ENCODE measurements at regions not wholly inside any gene's neighbourhood (a gene's known extent, or its start where the extent isn't known, plus 50 kb on each side); places are given as distances from the start of the nearest gene placed in this dataset.
"Not testable (repeated sequence)": the region's sequence is repeated elsewhere in the genome, so short reads cannot be mapped to it uniquely, and the experiment has no call there.

DNA sequence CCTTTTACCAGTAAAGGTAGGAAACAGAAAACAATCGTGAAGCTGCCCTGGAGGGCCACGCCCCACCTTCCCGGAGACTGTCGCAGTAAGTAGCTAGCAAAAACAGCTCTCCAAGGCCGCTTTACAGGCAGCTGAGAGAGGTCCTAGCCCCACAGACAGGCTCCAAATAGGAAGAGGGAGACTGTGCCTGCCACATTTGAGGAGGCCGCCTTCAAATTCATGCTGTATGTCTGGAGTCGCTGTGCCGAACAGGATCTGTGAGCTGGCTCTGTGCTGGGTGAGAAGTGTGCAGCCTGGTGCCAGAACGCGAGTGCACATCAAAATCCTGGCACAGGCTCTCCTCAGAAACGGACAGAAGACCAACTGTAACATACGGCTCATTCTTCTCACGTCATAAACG is 582.2 kb downstream of the CETN3 start:
- TF ChIP-seq, protein P1, sequence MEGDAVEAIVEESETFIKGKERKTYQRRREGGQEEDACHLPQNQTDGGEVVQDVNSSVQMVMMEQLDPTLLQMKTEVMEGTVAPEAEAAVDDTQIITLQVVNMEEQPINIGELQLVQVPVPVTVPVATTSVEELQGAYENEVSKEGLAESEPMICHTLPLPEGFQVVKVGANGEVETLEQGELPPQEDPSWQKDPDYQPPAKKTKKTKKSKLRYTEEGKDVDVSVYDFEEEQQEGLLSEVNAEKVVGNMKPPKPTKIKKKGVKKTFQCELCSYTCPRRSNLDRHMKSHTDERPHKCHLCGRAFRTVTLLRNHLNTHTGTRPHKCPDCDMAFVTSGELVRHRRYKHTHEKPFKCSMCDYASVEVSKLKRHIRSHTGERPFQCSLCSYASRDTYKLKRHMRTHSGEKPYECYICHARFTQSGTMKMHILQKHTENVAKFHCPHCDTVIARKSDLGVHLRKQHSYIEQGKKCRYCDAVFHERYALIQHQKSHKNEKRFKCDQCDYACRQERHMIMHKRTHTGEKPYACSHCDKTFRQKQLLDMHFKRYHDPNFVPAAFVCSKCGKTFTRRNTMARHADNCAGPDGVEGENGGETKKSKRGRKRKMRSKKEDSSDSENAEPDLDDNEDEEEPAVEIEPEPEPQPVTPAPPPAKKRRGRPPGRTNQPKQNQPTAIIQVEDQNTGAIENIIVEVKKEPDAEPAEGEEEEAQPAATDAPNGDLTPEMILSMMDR (conservative IDR thresholded peaks at IDR 0.05; ENCODE audit: low read depth, low read length) = no peak
- no peak overlapping the region for H3K4me3 ChIP-seq (ENCODE audit: low read length)
- DNase-seq (ENCODE audit: low read depth) = no peak

DNA sequence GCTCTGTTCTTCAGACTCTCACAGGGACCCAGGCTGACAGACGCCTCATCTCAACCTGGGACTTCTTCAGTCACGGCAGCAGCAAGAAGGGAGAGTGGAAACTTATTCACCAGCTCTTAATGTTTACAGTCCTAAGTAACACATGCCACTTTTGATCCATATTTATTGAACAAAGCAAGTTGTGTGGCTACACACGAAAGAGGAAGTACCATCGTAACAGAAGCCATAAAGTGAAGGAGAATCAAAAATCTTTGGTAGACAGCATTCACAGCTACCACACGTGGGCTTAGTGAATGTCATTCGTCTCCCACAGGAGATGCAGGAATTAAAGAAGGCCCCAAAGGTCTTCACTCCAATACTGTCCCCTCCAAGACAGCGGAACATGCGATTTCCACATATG is 582.6 kb downstream of the CETN3 start:
- TF ChIP-seq, protein P1 (conservative IDR thresholded peaks at IDR 0.05; ENCODE audit: low read depth, low read length) = no peak
- no peak for DNase-seq (ENCODE audit: low read depth)
- no peak overlapping the region for H3K4me3 ChIP-seq (ENCODE audit: low read length)

DNA sequence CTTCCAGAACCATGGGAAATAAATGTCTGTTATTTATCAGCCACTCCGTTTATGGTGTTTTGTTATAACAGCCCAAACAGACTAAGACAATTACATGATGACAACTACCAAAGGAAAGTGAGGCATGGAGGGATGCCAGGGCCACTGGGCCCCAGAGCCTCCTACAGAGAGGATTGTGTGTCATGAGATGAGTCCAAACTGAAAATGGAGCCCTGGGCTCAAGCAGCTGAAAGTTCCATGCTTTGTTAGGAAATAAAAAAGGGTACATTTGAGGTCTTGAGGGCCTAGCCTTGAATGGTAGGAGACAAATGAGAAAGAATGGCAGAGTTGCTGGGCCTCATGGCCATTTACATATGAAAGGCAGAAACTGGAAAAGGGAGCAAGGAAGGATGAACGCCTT is 586.5 kb downstream of the CETN3 start:
- TF ChIP-seq, protein P1 (conservative IDR thresholded peaks at IDR 0.05; ENCODE audit: low read depth, low read length) = no peak
- no peak overlapping the region for H3K4me3 ChIP-seq (ENCODE audit: low read length)
- no peak for DNase-seq (ENCODE audit: low read depth)

DNA sequence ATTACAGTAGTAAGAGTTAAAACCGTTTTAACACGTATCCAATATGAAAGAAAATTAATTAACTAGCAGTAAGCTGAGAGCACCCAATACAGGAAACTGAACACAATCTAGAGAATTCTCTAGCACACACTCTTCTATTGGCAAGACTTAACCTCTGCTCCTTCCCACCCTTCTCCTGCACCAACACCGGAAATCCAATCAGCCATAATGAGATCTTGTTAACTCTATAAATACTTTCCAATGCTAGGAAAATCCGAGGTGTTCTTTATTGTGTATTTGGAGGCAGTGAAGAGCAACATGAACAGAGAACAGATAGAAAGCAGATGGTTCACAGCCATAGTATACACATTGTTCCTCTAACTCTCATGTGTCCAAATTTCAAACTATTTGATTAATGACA is 591.7 kb downstream of the CETN3 start:
- no peak for DNase-seq (ENCODE audit: low read depth)
- TF ChIP-seq, protein P1 (conservative IDR thresholded peaks at IDR 0.05; ENCODE audit: low read depth, low read length) = no peak
- H3K4me3 ChIP-seq (ENCODE audit: low read length) = no peak overlapping the region

DNA sequence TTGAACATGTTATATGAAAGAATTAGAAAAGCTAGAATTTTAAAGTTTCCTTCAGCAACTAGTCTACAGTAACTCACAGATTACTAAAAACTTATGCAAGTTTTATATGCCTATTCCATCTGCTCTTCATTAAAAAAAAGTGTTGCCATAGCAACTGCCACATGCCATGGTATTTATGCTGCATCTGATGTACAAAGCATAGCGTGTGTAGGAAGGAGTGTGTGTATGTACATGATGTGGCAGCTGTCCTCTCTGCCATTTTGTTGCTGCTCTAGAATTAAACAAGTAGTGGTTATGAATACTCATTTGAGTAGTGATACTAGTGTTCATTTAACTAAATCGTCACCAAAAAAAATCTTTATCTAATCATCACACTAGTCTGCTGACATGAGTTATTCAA is 593.5 kb downstream of the CETN3 start:
- no peak overlapping the region for H3K4me3 ChIP-seq (ENCODE audit: low read length)
- no peak for DNase-seq (ENCODE audit: low read depth)
- TF ChIP-seq, protein P1 (conservative IDR thresholded peaks at IDR 0.05; ENCODE audit: low read depth, low read length) = no peak

DNA sequence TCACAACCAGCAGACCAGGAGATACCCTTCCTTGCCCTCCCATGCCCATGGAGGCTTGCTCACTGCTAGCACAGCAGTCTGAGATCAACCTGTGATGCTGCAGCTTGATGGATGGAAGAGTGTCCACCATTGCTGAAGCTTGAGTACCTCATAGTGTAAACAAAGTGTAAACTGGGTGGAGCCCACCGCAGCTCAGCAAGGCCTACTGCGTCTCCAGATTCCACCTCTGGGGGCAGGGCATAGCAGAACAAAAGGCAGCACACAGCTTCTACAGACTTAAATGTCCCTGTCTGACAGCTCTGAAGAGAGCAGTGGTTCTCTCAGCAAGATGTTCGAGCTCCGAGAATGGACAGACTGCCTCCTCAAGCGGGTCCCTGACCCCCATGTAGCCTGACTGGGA is 608.8 kb downstream of the CETN3 start:
- not testable (repeated sequence) for H3K4me3 ChIP-seq (ENCODE audit: low read length); DNase-seq (ENCODE audit: low read depth)

DNA sequence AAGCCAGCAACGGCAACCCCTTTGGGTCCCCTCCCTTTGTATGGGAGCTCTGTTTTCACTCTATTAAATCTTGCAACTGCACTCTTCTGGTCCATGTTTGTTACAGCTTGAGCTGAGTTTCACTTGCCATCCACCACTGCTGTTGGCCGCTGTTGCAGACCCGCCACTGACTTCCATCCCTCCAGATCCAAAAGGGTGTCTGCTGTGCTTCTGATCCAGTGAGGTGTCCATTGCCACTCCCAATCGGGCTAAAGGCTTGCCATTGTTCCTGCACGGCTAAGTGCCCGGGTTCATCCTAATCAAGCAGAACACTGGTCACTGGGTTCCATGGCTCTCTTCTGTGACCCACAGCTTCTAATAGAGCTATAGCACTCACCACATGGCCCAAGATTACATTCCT is 615.1 kb downstream of the CETN3 start:
- not testable (repeated sequence) for DNase-seq (ENCODE audit: low read depth); H3K4me3 ChIP-seq (ENCODE audit: low read length)

DNA sequence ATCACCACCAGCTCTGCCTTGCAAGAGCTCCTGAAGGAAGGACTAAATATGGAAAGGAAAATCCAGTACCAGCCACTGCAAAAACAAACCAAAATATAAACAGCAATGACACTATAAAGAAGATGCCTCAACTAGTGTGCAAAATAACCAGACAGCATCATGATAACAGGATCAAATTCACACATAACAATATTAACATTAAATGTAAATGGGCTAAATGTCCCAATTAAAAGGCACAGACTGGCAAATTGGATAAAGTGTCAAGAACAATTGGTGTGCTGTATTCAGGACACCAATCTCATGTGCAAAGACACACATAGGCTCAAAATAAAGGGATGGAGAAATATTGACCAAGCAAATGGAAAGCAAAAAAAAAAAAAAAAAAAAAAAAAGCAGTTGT is 629.8 kb downstream of the CETN3 start:
- not testable (repeated sequence) for DNase-seq (ENCODE audit: low read depth); H3K4me3 ChIP-seq (ENCODE audit: low read length)

DNA sequence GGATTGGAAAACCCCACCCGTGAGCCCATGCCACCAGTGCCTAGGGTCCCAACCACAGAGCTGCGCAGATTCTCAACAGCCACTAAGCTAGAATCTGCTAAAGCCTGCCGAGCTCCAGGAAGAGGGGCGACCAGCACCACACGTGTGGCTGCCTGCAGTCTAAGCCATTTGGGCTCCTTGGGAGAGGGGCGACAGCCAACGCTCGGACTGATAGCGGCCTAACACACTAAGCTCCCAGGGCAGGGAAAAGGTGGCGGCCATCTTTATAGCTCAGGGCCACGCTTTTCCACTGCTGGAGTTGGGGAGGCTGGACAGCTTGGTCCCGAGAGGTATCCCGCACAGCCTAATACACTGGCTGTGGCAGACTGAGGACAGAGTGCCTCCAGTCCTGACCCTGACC is 631.8 kb downstream of the CETN3 start:
- TF ChIP-seq, protein P1 (conservative IDR thresholded peaks at IDR 0.05; ENCODE audit: low read depth, low read length) = no peak
- no peak overlapping the region for H3K4me3 ChIP-seq (ENCODE audit: low read length)
- DNase-seq (ENCODE audit: low read depth) = no peak

Data from retinal pigment epithelial cell (primary cell).